ENCODE measurements at regions not wholly inside any gene's neighbourhood (a gene's known extent, or its start where the extent isn't known, plus 50 kb on each side); places are given as distances from the start of the nearest gene placed in this dataset.

DNA sequence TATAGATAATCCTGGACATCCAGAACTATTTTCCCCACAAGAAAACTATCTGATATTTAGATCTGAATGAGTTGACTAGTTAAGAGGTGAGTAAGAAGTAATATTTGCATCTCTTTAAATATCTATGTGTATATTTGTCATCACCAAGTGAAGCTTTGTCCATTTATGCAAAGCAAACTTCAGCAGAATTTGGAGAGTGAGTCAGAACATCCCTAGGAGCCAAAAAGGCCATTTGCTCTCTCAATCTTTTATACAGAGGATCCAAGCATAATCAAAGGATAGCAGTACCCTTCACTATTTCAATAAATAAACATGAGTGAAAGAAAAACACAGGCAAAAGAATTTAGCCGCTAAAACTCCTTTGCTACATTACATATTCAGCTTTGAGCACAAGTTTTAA, 454.4 kb downstream of the NR2F1-AS1 start:
- no peak for TF ChIP-seq POLR2A (IDR thresholded peaks at IDR 0.05; ENCODE audit: extremely low read depth, insufficient read length)
- TF ChIP-seq, protein P1, sequence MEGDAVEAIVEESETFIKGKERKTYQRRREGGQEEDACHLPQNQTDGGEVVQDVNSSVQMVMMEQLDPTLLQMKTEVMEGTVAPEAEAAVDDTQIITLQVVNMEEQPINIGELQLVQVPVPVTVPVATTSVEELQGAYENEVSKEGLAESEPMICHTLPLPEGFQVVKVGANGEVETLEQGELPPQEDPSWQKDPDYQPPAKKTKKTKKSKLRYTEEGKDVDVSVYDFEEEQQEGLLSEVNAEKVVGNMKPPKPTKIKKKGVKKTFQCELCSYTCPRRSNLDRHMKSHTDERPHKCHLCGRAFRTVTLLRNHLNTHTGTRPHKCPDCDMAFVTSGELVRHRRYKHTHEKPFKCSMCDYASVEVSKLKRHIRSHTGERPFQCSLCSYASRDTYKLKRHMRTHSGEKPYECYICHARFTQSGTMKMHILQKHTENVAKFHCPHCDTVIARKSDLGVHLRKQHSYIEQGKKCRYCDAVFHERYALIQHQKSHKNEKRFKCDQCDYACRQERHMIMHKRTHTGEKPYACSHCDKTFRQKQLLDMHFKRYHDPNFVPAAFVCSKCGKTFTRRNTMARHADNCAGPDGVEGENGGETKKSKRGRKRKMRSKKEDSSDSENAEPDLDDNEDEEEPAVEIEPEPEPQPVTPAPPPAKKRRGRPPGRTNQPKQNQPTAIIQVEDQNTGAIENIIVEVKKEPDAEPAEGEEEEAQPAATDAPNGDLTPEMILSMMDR (IDR thresholded peaks at IDR 0.05; ENCODE audit: low read depth, low read length): no peak
- TF ChIP-seq, protein P2, sequence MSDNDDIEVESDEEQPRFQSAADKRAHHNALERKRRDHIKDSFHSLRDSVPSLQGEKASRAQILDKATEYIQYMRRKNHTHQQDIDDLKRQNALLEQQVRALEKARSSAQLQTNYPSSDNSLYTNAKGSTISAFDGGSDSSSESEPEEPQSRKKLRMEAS (IDR thresholded peaks at IDR 0.05; ENCODE audit: low read depth, low read length): no peak
- no peak for TF ChIP-seq MYC (IDR thresholded peaks at IDR 0.05; ENCODE audit: low read depth, low read length)

Data from NB4 (cell line).